Calu3 (cell line): ENCODE measurements at regions not wholly inside any gene's neighbourhood (a gene's known extent, or its start where the extent isn't known, plus 50 kb on each side); places are given as distances from the start of the nearest gene placed in this dataset.
A peak's percentile ranks its signal among the peaks of the same experiment; 100 is the strongest.

Experiments
- BruUV-seq: library from RNA; stranded (reverse); fragments of 400-500 nt; replicated peaks from 2 replicates; lab custom pipeline; 2021; lab: Mats Ljungman, UMichigan
- CTCF ChIA-PET: fragments of 300-600 bp; sonication (Branson Sonifier 250); formaldehyde crosslinking; loops from one replicate; lab custom pipeline; 2022; ENCODE audit warnings: antibody characterized with exemption; lab: Charles Lee
- DNase-seq: peaks from one replicate; pipeline ENCODE4 v3.0.0; 2022
- H3K27ac Mint-ChIP-seq: one replicate; pipeline ENCODE4 v1.8.0; 2022; ENCODE audit warnings: mixed read lengths; ENCODE audit not compliant: unreplicated experiment
- H3K27me3 Mint-ChIP-seq: one replicate; pipeline ENCODE4 v1.8.0; 2022; ENCODE audit warnings: mixed read lengths; ENCODE audit not compliant: unreplicated experiment
- H3K36me3 Mint-ChIP-seq: one replicate; pipeline ENCODE4 v1.8.0; 2022; ENCODE audit warnings: mild to moderate bottlenecking, moderate library complexity, mixed read lengths; ENCODE audit not compliant: insufficient read depth, unreplicated experiment
- H3K4me1 Mint-ChIP-seq: one replicate; pipeline ENCODE4 v1.8.0; 2022; ENCODE audit warnings: mild to moderate bottlenecking, low read depth, mixed read lengths; ENCODE audit not compliant: unreplicated experiment
- H3K4me3 Mint-ChIP-seq: one replicate; pipeline ENCODE4 v1.8.0; 2022; ENCODE audit warnings: mild to moderate bottlenecking, low read depth, moderate library complexity, mixed read lengths; ENCODE audit not compliant: unreplicated experiment
- H3K9me3 Mint-ChIP-seq: one replicate; pipeline ENCODE4 v1.8.0; 2022; ENCODE audit warnings: low read depth, mixed read lengths; ENCODE audit not compliant: unreplicated experiment
- CTCF ChIP-seq: fragments of 200-600 bp; IDR thresholded peaks from one replicate; pipeline ENCODE4 v1.8.0; 2022; ENCODE audit warnings: antibody characterized with exemption; ENCODE audit not compliant: unreplicated experiment
- intact Hi-C: fragments of 100-400 bp; cut with micrococcal nuclease; formaldehyde crosslinking; loops from one replicate; pipeline ENCODE4 v1.10.0; 2022; ENCODE audit not compliant: unreplicated experiment

- CTCF ChIA-PET, result interaction anchor here (0.6 kb wide), 2 partner anchors 10 to 496 kb away, joined by 3 to 5 read pairs; no protein-coding TSS in a partner anchor
- Mint-ChIP-seq H3K27ac (no peak overlapping the region), H3K4me3 (no peak overlapping the region), H3K9me3 (no peaks in the 10 kb centered on the region), H3K36me3 (no peaks in the 10 kb centered on the region), H3K27me3 (no peaks in the 10 kb centered on the region), H3K4me1 (peaks cover 45% of the 10 kb centered on the region)
- DNase-seq, result no peak
- no peak for TF ChIP-seq CTCF
- intact Hi-C loops, result no loop called here
- BruUV-seq, result no TSS peak
Measured at GRCh38 chr15:66836231-66837030, 134.4 kb downstream of the SMAD6 start.

GRCh38 chr15:66838202-66838601 lies 136.2 kb downstream of the SMAD6 start:
- H3K27me3 Mint-ChIP-seq, result no peaks in the 10 kb centered on the region
- peaks cover 14% of the 10 kb centered on the region for H3K36me3 Mint-ChIP-seq
- no peak for TF ChIP-seq CTCF
- intact Hi-C loops, result no loop called here
- H3K4me1 Mint-ChIP-seq, result peaks cover 46% of the 10 kb centered on the region
- CTCF ChIA-PET, result interaction anchor here (2.2 kb wide), 1 partner anchor 14 kb away, joined by 9 read pairs; no protein-coding TSS in a partner anchor
- no peak overlapping the region for H3K4me3 Mint-ChIP-seq
- no TSS peak for BruUV-seq
- DNase-seq, result no peak
- no peaks in the 10 kb centered on the region for H3K9me3 Mint-ChIP-seq
- no peak overlapping the region for H3K27ac Mint-ChIP-seq

GRCh38 chr15:66838671-66839239 lies 136.7 kb downstream of the SMAD6 start:
- Mint-ChIP-seq H3K27ac (no peak overlapping the region), H3K4me3 (no peak overlapping the region), H3K9me3 (no peaks in the 10 kb centered on the region), H3K36me3 (peaks cover 16% of the 10 kb centered on the region), H3K27me3 (no peaks in the 10 kb centered on the region), H3K4me1 (peaks cover 45% of the 10 kb centered on the region)
- TF ChIP-seq CTCF, result peak; percentile 54
- intact Hi-C loops, result no loop called here
- no TSS peak for BruUV-seq
- CTCF ChIA-PET, result interaction anchor here (1.2 to 2.2 kb wide), 2 partner anchors 13 to 29 kb away, joined by 3 to 9 read pairs; no protein-coding TSS in a partner anchor
- no peak for DNase-seq

- TF ChIP-seq CTCF, result no peak
Measured at GRCh38 chr15:66839506-66840112, 137.6 kb downstream of the SMAD6 start.

More at GRCh38 chr15:66839506-66840112, 137.6 kb downstream of the SMAD6 start:
- H3K4me3 Mint-ChIP-seq, result no peak overlapping the region
- no peaks in the 10 kb centered on the region for H3K27me3 Mint-ChIP-seq
- no TSS peak for BruUV-seq
- intact Hi-C loops, result no loop called here
- CTCF ChIA-PET, result interaction anchor here (0.7 to 2.2 kb wide), 3 partner anchors 12 to 36 kb away, joined by 3 to 9 read pairs (median 4); no protein-coding TSS in a partner anchor
- peaks cover 16% of the 10 kb centered on the region for H3K36me3 Mint-ChIP-seq
- no peaks in the 10 kb centered on the region for H3K9me3 Mint-ChIP-seq
- peaks cover 38% of the 10 kb centered on the region for H3K4me1 Mint-ChIP-seq
- H3K27ac Mint-ChIP-seq, result no peak overlapping the region
- DNase-seq, result no peak
